ENCODE measurements at regions not wholly inside any gene's neighbourhood (a gene's known extent, or its start where the extent isn't known, plus 50 kb on each side); places are given as distances from the start of the nearest gene placed in this dataset.

DNA sequence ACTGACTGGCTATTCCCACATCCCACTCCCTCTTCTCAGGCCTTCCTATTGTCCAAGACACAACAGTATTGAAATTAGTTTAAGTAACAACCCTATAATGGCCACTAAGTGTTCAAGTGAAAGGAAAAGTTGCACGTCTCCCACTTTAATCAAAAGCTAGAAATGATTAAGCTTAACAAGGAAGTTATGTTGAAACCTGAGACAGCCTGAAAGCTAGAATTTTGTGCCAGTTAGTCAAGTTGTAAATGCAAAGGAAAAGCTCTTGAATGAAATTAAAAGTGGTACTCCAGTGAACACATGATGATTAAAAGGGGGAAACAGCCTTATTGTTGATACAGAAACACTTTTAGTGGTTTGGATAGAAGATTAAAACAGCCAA, 332.7 kb downstream of the CASP12 start:
- TF ChIP-seq CTCF (IDR thresholded peaks at IDR 0.05; ENCODE audit: low read length) (no peak), EZH2 (optimal IDR thresholded peaks at IDR 0.05; ENCODE audit: low read depth, low read length) (no peak)
